ENCODE measurements at regions not wholly inside any gene's neighbourhood (a gene's known extent, or its start where the extent isn't known, plus 50 kb on each side); places are given as distances from the start of the nearest gene placed in this dataset.

GRCh38 chr10:53749439-53749838 lies 976.9 kb upstream of the MBL2 start:
- H3K4me1 ChIP-seq: no peaks in the 10 kb centered on the region
- H3K4me3 ChIP-seq: no peak overlapping the region
- intact Hi-C loops (cut with DNase I; ENCODE audit: low total_unique reads) (no loop called here), in situ Hi-C loops (cut with MboI; ENCODE audit: low sequenced_read_pairs in 4 of 4) (no loop called here)
- H3K36me3 ChIP-seq: no peaks in the 10 kb centered on the region
- ATAC-seq: no peak
- TF ChIP-seq POLR2A (IDR thresholded peaks at IDR 0.05) (no peak), CTCF (IDR thresholded peaks at IDR 0.05 in 4 of 5, conservative IDR thresholded peaks at IDR 0.05 in 1 of 5) (no peak)
- no peak for DNase-seq
- peaks cover 0 to 7% (median 0%) of the 10 kb centered on the region in 3 donors for H3K9me3 ChIP-seq
- no peaks in the 10 kb centered on the region for H3K27me3 ChIP-seq
- H3K27ac ChIP-seq: no peak overlapping the region

GRCh38 chr10:53748319-53748718 lies 975.7 kb upstream of the MBL2 start:
- in situ Hi-C loops (cut with MboI; ENCODE audit: low sequenced_read_pairs in 4 of 4): no loop called here
- H3K9me3 ChIP-seq: peaks cover 0 to 7% (median 0%) of the 10 kb centered on the region in 3 donors
- no peak for DNase-seq
- no peaks in the 10 kb centered on the region for H3K36me3 ChIP-seq
- no peaks in the 10 kb centered on the region for H3K4me1 ChIP-seq
- ATAC-seq: no peak
- TF ChIP-seq POLR2A (IDR thresholded peaks at IDR 0.05) (no peak), CTCF (IDR thresholded peaks at IDR 0.05 in 4 of 5, conservative IDR thresholded peaks at IDR 0.05 in 1 of 5) (no peak)
- no peaks in the 10 kb centered on the region for H3K27me3 ChIP-seq
- H3K4me3 ChIP-seq: no peak overlapping the region
- H3K27ac ChIP-seq: no peak overlapping the region
- intact Hi-C loops (cut with DNase I; ENCODE audit: low total_unique reads): no loop called here

GRCh38 chr10:53744746-53745145 lies 972.2 kb upstream of the MBL2 start:
- H3K27ac ChIP-seq: no peak overlapping the region
- peaks cover 0 to 7% (median 0%) of the 10 kb centered on the region in 3 donors for H3K9me3 ChIP-seq
- intact Hi-C loops (cut with DNase I; ENCODE audit: low total_unique reads): no loop called here
- no peak overlapping the region for H3K4me3 ChIP-seq
- ATAC-seq (no peak), DNase-seq (no peak)
- no peaks in the 10 kb centered on the region for H3K4me1 ChIP-seq
- no peaks in the 10 kb centered on the region for H3K36me3 ChIP-seq
- H3K27me3 ChIP-seq: no peaks in the 10 kb centered on the region
- in situ Hi-C loops (cut with MboI; ENCODE audit: low sequenced_read_pairs in 4 of 4): no loop called here
- no peak for TF ChIP-seq POLR2A (IDR thresholded peaks at IDR 0.05)
- no peak for TF ChIP-seq CTCF (IDR thresholded peaks at IDR 0.05 in 4 of 5, conservative IDR thresholded peaks at IDR 0.05 in 1 of 5)

GRCh38 chr10:53744176-53744575 lies 971.6 kb upstream of the MBL2 start:
- Histone ChIP-seq H3K4me3 (no peak overlapping the region), H3K36me3 (no peaks in the 10 kb centered on the region), H3K27me3 (no peaks in the 10 kb centered on the region), H3K27ac (no peak overlapping the region), H3K9me3 (peaks cover 0 to 1% (median 0%) of the 10 kb centered on the region in 3 donors), H3K4me1 (no peaks in the 10 kb centered on the region)
- DNase-seq (no peak), ATAC-seq (no peak)
- intact Hi-C loops (cut with DNase I; ENCODE audit: low total_unique reads) (no loop called here), in situ Hi-C loops (cut with MboI; ENCODE audit: low sequenced_read_pairs in 4 of 4) (no loop called here)
- TF ChIP-seq POLR2A (IDR thresholded peaks at IDR 0.05): no peak
- no peak for TF ChIP-seq CTCF (IDR thresholded peaks at IDR 0.05 in 4 of 5, conservative IDR thresholded peaks at IDR 0.05 in 1 of 5)

- intact Hi-C loops (cut with DNase I; ENCODE audit: low total_unique reads) (no loop called here), in situ Hi-C loops (cut with MboI; ENCODE audit: low sequenced_read_pairs in 4 of 4) (no loop called here)
- DNase-seq (no peak), ATAC-seq (no peak)
- Histone ChIP-seq H3K36me3 (no peaks in the 10 kb centered on the region), H3K4me3 (no peak overlapping the region), H3K27me3 (no peaks in the 10 kb centered on the region), H3K9me3 (no peaks in the 10 kb centered on the region), H3K4me1 (no peaks in the 10 kb centered on the region), H3K27ac (no peak overlapping the region)
- TF ChIP-seq CTCF (IDR thresholded peaks at IDR 0.05 in 4 of 5, conservative IDR thresholded peaks at IDR 0.05 in 1 of 5) (no peak), POLR2A (IDR thresholded peaks at IDR 0.05) (no peak)
These were observed 964.5 kb upstream of the MBL2 start for GRCh38 chr10:53737132-53737531.
